HG02763 (cell line): ENCODE measurements at regions not wholly inside any gene's neighbourhood (a gene's known extent, or its start where the extent isn't known, plus 50 kb on each side); places are given as distances from the start of the nearest gene placed in this dataset.

Experiments
- ATAC-seq: cut with Tn5 transposase; IDR thresholded peaks from one replicate; pipeline ENCODE4 v1.9.1; 2021; ENCODE audit warnings: mild to moderate bottlenecking, moderate library complexity; ENCODE audit not compliant: unreplicated experiment

DNA sequence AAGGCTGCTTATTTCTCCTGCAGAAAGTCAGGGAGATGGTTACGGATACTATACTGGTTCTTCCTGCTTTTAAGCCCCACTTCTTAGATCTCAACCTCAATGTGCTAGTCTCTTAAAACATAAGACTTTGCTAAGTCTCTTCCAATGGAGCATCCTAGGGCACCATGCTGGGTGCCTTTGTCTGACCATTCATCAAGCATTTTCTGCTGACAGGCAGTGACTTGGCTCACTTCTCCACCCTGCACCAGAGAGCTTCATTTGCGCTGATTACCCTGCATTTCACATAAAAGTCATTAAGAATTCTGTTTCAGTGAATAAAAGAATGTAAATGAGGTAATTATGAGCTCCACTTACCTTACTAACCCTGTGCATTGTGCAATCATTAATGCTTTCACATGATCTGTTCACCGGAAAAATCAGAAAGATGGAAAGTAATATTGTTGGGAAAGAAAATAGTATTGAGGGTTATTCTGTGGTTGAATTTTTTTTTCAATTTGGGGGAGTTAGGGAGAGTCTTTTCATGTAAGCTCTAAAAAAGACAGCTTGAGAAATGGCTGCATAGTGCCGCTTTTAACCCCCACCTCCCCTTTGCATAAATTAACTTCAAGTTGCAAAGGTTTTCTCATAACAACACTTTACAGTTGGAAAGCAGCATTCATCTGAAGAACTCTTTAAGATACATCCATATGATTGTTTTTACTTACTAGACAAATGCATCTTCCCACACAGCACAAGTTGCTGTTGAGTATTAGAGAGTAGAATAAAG lies 677.3 kb upstream of the KIRREL3 start:
- no peak for ATAC-seq

DNA sequence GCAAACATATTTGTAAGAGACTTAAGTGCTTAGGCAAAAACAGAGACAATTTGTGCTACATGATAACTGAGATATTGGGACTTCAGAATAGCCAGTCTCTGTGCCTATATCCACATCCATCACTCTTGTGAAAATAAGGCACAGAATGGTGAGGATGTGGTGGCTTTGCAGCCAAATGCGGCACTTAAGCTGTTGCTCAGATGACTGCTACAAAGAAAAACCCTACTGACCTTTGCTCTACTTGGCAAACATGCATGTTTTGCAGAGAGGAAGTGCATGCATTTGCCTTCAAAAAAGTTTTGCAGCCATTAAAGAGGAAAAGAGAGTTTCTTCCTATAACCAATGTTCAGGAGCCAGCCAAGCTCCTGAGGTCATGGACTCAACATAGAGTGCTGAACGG lies 675.0 kb upstream of the KIRREL3 start:
- no peak for ATAC-seq

DNA sequence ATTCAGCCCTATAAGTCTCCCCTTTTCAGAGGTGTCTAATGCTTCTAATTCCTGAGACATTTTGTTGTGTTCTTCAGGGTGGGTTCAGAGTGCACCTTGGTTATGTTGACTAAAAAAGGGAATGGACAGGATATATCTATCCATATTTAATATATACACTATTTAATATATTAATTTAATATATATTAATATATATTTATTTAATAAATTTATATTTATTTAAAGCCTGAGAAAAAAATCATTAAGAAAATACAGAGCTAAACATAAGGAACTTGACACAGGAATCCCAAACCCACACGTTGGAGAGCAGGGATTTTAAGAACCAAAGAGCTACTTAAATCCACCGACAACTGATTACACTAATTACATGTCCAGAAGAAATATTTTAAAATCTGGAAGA lies 674.2 kb upstream of the KIRREL3 start:
- no peak for ATAC-seq

DNA sequence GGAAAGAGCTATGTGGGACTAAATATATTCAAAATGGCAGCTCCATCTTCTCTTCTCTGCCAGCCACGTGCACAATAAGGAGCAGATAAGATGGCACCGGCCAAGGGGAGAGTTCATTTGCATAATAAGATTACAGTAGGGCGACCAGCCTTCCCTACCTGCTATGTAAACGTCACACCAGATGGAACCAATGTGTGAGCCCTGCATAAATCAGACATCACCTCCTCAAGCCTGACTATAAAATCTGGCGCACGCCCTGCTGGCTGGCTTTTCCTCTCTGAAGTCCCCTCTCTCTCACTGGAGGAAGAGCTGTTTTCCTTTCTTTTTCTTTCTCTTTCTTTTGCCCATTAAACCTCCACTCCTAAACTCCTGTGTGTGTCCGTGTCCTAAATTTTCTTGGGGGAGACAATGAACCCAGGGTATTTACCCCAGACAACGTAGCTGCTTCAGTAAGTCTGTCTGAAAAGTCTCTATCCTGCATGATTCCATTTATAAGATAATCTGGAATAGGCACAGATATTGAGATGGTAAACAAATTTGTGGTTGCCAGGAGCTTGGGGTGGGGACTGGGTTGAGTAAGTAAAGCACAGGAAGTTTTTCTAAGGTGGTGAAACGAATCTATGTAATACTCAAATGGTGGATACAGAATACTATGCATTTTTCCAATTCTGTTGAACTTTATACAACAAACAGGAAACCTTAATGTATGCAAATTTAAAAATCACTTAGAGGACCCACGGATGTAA lies 670.0 kb upstream of the KIRREL3 start:
- no peak for ATAC-seq

DNA sequence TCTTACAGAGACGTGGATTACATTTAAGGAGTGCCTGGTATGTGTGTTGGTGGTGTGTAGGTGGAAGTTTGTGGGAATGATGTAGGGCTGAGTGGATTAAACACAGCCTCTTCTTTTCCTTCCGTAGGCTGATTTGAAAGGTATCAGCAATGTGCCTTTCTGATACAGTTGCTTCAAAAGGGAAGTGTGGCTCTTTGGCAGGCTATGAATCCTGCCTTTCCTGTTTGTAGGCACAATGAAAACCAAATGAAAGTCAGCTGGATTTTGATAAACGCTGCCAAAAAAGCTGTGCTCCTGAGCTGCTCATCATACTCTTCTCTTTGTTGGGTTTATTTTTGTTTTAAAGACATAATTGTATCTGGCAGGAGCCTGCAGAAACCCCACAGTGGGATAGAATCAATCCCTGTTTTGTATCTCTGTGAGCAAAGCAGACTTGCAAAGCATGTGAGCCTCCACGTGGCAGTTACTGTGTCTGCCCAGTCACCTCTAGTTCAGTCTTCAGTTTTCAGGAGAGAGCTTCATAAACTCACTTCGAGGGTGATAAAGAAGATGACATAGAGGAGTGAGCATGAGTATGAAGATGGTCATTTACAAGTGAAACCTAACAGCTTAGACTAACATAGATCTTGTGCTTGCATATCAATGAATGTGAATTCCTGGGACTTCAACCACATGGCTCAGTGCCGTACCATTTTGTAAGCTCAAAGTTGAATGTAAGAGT lies 655.7 kb upstream of the KIRREL3 start:
- ATAC-seq: no peak

DNA sequence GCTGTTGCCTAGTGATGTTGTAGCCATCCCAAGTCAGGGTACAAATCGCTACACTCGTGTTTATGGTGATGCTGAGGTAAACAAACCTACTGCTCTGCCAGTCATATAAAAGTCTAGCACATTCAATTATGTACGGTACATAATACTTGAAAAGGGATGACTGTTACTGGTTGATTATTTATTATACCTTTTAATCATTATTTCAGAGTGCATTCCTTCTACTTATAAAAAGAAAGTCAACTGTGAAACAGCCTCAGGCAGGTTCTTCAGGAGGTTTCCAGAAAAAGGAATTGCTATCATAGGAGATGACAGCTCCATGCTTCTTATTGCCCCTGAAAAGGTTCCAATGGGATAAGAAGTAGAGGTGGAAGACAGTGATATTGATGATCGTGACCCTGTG lies 652.5 kb upstream of the KIRREL3 start:
- ATAC-seq: no peak

DNA sequence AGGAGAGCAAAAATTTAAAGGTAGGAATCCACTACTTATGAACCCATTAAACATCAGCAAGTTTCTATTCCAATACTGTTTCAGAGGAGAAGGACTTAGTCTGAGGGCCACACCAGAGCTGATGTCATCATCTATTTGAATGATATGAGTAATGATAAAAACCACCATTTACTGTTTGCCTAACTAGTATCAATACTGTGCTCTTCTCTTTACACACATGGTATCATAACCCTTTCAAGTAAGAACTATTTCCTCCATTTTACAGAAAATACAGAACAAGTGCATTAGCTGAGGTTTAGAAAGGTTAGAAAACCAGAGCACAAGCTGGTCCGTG lies 651.3 kb upstream of the KIRREL3 start:
- ATAC-seq: no peak

DNA sequence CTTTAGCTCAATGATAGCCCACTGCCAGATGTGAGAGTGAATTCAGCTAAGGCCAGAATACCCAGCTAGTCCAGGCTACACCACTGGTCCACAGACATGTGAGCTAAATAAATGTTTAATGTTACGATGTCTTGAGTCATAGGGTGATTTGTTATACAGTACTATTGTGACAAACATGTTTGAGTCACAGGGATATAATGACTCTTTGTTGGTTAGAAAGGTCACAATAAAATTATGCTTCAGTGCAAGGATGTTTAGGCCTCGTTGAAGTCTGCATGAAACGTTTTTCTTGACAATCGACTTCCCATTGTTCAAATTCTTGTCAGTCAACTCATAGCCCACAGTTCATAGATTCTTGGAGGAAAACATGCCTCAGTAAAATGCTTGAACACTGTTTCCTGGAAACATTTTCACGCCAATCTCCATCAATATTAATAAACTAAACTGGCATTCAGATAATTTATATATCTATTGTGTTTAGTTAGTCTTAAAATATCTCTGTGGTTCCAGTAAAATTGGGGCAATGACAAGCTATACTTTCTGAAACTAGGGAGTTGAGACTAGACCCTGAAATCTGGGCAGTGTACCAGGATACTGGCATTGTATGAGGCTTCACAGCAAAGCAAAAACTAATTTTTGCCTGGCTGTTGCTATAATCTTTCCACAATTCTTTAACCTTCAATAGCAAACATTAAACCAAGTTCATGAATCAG lies 650.8 kb upstream of the KIRREL3 start:
- ATAC-seq: no peak

DNA sequence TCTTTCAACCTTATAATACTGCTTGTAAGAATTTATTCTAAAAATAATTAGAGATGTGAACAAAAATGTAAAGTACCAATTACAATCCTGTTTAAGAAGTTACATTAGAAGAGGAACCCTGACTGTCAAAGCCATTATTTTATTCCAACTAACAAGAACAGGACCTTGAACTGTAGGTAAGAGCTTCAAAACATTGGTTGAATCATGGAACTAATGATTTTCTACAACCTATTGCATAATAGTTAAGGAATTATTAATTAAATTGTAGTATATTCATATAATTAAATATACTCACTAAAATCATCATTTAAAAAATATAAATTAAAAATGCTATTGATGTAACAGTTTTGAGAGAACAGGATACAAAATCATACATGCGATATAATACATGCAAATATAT lies 649.4 kb upstream of the KIRREL3 start:
- no peak for ATAC-seq

DNA sequence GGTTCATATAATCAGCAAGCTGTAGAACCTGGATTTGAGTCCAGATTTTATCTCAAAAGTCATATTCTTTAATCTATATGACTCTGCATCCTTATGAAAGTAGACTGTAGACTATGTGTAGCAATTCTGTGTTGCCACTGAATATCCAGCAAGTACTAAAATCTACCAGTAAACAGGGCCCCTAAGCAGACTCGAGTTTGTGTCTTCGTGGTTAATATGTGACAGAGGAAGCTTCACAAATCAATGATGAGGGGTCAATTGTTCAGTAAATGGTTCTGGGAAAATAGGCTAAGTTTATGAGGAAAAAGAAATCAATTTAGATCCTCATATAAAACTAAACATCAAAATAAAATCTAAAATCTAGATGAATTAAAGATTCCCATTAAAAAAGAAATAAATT lies 648.5 kb upstream of the KIRREL3 start:
- no peak for ATAC-seq

DNA sequence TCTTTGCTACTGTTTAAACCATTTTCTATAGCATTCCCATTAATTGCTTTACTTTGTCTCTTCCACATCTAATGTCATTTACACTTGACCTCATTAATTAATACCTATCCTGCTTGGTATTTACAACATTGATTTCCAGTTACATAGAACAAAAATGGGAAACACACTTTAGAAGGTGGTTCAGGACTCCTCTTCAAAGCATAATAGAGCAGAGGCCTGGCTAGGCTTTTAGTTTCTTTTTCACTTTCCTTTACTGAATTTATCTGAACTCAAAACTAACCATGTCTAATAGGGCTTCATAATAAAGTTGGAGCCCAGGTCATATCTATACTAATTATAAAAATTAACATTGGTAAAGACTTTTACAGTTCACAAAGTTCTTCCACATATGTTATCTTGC lies 648.0 kb upstream of the KIRREL3 start:
- ATAC-seq: no peak

DNA sequence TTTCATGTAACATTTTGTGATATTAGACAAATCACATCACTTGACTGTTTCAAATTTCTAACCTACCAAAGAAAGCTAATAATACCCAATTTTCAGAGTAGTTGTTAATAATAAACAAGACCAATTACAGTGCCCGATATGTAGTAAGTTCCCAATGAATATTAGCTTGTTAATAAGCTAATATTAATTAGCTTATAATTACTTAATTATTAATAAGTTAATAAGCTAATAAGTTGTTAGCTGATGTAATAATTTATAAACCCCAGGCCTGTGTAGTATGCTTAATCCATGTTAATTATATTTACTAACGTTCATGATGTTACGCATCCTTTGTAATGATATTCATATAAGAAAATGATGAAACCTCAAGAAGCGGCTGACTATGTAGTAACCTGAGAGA lies 643.8 kb upstream of the KIRREL3 start:
- no peak for ATAC-seq

DNA sequence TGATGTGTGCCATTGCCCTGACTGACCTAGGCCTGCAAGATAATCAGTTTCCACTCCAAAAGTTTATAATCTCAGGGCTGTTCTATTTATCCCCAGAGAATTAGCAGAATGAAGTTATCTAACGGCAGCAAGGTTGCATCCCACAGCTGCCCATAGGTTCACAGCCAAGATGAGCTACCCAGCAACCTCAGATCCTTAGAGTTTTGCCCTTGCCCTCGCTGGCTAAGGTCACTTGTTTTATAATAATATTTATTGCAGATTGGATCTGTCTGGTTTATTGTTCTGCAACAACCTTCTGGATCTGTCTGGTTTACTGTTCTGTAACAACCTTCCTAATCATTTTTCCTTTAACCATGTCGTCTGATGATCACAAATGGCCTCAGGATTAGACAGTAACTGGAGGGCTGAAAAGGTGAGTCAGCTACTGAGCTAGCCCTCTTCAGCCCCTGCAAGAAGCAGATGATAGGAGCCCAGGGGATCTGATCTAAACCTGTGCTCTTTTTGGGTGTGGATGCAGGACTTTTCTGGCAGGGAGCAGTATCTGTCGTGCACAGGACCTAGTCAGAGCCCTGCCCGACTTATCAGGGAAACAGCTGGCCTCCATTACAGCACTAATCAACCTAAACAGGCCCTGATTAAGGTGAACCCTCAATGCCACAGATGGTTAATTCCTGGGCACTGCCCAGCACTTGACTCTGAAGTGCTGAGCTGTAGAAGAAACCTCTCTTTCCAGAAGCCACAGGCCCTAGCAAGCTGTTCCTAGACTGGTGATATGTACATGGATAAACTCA lies 642.9 kb upstream of the KIRREL3 start:
- ATAC-seq: no peak

DNA sequence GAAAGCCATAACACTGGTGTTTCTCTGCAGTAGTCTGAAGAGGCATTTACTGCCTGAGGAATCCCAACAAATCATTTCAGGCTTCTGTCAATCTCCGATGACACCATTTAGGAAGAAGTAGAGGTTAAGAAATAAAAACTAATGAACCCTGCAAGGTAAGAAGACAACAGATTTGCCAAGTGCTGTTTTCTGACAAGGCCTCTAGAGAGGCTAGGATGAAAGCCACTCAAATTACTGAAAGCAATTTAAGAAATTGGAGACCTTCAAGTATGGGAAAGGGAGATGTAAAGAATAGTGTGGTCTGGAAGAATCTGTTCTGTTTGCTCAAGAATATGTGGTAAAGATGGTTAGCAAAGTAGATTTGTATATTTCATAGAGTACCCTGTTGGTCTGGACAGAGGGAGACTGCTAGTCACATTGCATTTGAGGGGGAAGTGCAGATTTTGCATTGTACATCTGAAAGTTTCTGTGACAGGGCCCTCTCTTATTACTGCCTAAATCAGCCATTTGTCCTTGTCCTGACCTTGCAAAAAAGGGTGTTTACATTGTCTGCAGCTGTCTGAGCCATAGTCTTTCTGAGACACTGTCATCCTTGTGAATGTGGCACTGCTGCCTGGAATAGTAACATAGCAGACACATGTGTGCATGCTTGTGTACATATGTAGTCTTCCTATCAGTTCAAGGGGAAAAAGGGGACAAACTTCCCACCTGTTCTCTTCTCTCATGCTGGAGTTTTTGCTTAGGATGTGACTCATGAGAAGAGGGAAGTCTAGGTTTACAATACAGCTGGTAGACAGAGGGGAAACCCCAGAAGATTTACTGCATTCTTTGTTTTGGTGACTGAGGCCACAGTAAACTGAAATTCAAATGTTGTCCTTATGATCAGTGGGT lies 640.2 kb upstream of the KIRREL3 start:
- no peak for ATAC-seq

DNA sequence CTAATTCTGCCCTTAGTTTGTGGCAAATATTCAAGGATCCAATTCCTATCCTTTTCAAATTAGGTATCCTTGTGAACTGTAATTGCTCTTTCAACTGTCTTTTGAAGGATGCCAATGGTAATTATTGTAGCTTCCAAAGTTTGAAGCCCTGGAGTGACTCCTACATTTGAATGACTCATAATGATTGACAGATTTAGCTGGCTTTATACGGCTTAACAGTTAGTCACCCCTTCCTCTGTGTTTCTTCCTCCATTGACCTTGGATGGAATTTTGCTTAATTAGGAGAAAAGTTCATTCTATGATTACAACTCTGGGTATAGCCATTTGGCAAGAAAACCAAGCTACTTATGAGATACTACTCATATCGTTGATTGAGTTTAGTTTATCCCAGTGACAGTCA lies 639.3 kb upstream of the KIRREL3 start:
- ATAC-seq: no peak

DNA sequence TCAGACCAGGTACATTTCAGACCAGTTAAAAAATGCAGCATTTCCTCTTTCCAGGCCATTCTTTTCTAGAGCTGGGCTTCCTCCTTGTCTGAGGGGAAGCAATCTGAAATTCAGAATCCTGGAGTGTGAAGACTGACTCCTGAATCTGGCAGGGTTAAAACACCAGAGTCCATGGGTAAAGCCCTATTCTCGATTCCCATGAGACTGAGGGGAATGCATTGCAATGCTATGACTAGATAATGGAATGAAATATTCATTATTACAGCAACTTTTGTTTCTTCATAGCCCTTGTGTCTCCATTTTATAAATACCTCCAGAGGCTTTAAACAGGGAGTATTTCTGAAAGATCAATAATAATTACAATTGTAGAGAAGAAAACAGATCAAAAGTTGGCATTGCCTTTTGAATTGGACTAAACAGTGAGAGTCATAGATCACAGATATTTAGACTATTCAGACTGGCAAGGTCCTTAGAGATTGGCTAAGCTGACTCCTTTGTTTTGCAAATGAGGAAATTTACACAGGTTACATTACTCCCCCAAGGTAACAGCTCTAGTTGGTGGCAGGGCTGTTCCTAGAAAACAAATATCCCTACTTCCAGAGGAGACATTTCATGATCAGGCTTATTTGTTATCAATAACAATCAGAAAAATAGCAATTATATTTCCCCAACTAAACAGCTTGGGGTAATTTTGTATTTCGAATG lies 632.6 kb upstream of the KIRREL3 start:
- no peak for ATAC-seq

DNA sequence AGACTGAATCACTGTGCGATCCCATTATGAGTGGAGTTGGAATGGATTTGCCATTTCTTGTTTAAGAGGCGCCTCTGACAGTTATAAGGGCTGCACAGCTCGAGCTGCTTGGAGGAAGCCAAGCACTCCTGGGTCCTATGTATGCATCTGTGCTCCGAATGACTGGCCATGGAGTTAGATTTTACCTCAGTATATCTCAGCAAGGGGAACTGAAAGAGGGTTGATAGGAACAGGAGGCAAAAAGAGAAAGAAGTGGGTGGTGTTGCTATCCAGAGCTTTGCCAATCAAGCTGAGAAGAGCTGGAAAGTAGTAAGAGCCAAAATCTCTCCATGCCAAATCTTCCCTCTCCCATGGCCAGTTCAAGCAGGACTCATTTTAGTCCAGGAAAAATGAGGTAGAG lies 632.0 kb upstream of the KIRREL3 start:
- no peak for ATAC-seq

DNA sequence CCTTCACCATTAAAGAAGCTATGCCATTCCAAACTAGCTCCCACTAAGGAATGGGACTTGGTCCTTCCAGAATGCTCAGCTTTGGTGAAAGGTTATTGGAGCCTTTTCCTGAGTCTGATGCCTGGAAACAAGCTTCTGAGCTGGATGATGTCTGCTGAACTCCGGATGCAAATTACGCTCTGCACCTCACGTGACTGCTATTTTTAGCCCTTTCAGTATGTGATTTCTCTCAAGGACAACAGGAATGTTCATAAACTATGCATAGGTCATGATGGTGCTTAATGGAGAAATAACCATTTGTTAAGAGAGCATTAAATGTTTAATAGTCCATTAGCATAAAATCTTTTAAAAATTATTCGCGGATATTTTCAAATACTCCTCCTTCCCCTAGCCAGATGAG lies 631.4 kb upstream of the KIRREL3 start:
- no peak for ATAC-seq

DNA sequence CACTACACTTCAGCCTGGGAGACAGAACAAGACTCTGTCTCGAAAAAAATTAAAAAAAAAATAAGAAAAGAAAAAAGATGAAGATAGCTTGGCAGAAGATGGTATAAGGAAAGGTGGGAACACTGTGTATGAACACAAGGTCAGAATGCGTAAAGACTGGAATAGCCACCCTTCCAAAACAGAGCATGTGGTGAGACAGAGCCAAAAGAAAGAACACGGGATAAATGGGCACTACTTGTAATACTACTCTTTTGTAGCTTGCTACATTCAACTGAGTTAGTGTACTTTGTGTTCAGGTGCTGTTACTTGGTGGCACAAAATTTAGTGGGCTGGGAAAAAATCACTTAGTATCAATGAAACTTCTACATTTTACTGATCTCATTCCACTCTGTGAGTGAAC lies 628.6 kb upstream of the KIRREL3 start:
- no peak for ATAC-seq
